Activated naive CD4-positive, alpha-beta T cell treated with anti-CD3 and anti-CD28 coated beads, Interleukin-2, amount 50 U/mL, for 16 hours (primary cell): ENCODE measurements at regions not wholly inside any gene's neighbourhood (a gene's known extent, or its start where the extent isn't known, plus 50 kb on each side); places are given as distances from the start of the nearest gene placed in this dataset.
"Not testable (repeated sequence)": the region's sequence is repeated elsewhere in the genome, so short reads cannot be mapped to it uniquely, and the experiment has no call there.

ENCODE experiments used
- DNase-seq: peaks from one replicate; pipeline ENCODE4 v3.0.0-alpha.2; 2020

DNA sequence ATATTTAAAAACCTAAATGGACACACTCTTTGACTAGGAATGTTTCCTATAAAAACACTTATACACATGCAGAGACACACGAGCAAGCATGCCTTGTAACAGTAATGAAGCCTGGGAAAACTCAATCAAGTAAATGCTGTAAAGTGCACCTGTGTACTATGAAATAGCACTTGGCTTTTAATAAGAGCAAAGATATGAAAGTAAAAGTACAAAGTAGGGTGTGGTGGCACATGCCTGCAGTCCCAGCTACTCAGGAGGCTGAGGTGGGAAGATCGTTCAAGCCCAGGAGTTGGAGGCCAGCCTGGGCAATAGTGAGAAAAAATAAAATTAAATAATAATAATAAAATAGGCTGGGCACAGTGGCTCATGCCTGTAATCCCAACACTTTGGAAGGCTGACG is 166.9 kb upstream of the GRK3 start:
- DNase-seq = no peak

DNA sequence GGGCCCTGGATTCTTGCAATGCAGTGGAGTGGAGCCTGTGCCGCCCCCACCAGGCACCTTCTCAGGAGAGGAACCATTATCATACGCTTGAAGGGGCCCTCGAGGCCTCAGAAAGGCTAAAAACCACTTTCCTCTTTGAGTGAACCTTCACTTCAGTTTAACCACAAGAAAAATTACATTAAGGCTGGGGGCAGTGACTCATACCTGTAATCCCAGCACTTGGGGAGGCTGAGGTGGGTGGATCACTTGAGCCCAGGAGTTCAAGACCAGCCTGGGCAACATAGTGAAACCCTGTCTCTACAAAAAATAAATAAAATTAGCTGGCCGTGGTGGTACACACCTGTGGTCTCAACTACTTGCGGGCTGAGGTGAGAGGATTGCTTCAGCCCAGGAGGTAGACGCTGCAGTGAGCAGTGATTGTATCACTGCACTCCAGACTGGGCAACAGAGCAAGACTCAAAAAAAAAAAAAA is 165.8 kb upstream of the GRK3 start:
- not testable (repeated sequence) for DNase-seq

- DNase-seq = no peak
Measured at GRCh38 chr22:25399649-25400151, 164.8 kb upstream of the GRK3 start.

DNA sequence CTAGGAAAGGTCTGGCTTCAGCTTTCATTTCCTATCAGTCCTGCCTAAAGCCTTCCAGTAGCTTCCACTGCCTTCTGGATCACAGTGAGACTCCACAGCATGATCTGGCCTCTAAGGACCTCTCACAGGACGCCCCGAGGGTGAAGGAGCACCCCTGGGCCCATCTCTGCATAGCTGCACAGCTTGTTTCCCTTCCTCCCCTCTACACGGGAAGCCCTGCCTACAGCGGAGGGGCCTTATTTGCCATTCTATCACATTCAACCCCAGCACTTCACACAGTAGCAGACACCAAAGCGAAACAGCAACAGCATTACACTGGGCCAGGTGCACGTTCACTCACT is 162.3 kb upstream of the GRK3 start:
- DNase-seq = no peak

DNA sequence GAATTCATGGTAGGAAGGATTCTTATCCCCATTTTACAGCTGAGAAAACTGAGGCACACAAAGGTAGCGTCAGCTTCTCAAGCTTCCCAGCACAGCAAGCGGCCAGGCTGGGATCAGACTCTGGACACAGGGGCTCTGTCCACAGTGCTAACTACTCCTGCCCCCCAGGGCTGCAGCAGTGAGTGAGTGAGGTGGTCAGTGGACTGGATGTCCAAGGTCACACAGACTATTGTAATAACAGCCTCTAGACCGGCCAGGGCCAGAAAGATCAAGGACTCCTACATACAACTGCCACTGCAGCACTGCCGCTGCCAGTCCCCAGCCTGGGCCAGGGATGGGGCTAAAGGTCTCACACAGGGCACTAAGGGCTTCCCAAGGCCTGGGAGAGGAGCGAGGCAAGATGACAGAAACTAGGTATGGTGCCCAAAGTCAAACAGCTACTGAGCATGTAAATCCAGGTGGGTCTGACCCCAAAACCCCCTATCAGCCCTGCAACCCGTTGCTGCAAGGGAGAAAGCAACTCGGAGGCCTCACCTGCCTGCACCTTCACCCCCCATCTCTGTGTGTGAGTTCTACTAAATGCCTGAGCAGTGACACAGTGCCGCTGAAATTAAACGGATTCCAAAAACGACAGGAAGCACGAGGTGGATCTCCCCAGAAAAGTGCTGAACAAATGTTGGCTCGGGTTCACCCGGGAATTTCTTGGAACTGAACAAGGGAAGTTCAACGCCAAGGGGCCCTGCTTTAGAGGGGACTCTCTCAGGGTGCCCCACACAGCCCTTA is 161.8 kb upstream of the GRK3 start:
- no peak for DNase-seq

GRCh38 chr22:25403284-25403810 is 161.1 kb upstream of the GRK3 start:
- DNase-seq = no peak

DNA sequence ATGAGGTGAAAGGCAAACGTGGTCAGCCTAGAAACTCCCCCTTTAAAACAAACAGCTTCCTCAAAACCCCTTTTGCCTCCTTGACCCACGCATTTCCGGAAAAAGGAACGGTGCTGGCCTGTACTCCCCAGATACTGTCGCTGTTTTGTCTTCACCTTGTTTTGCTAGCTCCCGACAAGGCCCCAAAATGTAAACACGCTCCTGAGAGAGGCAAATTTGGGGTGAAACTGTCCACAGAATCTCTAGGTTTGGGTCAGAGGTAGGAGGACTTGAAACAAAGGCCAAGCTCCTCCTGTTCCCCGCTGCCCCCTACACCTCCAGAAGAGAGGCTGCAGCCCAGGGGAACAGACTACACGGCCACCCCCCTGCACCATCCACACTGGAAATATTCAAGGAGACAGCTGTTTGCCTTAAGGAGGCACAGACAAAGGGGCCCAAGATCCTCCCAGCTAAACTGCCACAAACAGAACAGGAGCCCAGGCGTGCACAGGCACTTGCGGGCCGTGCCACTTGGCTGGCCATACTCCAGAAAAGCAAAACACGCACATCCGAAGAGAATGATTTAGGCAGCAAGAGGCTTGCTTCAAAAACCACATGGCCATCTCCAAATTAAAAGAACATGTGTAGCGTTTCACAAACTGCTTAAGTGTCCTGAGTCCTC is 160.5 kb upstream of the GRK3 start:
- no peak for DNase-seq

DNA sequence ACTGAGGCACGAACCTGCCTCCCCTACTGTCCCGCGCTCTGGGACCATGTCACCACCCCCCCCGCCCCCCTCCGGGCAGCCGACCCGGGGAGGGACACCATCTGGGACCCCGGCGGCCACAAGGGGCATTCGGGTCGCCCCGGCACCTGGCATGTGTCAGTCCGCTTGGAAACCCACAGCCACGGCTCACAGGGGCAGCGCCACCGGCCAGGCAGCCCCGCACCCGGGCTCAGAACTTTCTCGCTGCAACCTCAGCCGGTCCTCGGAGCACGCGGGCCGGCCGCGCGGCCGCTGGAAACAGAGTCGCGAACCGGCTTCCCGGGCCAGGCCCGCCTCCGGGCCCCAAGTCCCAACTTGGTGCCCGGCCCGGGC is 159.9 kb upstream of the GRK3 start:
- DNase-seq = no peak

DNA sequence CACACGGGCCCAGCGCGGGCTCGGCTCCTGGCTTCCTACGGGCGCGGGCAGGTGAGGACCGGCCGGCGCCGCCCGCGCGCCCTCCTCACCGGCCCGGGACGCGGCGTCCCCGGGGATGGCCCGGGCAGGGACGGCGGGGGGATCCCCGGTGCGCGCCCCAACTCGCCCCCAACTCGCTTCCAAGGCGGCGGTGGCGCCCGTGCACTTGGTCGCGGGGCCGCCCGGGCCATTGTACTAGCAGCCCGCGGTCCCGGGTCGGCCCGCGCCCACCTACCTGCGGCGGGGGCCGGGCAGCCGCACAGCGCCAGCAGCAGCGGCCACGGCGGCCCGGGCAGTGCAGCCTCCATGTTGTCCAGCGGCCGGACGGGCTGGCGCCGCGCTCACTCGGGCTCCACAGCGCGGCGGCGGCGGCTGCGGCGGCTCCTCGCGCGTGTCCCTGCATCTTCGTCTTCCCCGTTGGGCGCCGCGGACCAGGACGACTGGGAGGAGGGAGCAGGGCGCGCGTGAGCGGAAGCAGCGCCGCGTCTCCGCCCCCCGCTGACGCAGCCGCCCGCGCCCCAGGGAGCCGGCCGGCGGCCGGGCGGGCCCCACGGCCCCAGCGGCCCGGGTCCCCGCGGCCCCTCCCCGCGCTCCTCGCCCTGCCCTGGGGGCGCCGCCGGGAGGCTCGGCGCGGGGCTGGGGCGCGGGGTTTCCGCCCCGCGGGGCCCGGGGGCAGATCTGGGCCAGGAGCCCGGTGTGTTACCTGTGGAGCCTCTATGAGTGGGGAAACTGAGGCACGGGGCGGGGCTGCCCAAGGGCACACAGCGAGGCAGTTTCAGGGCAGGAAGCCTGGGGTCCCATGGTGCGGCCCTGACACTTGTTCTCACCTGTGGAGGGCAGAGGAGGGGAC is 159.3 kb upstream of the GRK3 start:
- DNase-seq = peak; percentile 68

- DNase-seq = no peak
Measured at GRCh38 chr22:25405841-25406509, 158.5 kb upstream of the GRK3 start.

GRCh38 chr22:25406510-25407210 is 157.8 kb upstream of the GRK3 start:
- DNase-seq = no peak

DNA sequence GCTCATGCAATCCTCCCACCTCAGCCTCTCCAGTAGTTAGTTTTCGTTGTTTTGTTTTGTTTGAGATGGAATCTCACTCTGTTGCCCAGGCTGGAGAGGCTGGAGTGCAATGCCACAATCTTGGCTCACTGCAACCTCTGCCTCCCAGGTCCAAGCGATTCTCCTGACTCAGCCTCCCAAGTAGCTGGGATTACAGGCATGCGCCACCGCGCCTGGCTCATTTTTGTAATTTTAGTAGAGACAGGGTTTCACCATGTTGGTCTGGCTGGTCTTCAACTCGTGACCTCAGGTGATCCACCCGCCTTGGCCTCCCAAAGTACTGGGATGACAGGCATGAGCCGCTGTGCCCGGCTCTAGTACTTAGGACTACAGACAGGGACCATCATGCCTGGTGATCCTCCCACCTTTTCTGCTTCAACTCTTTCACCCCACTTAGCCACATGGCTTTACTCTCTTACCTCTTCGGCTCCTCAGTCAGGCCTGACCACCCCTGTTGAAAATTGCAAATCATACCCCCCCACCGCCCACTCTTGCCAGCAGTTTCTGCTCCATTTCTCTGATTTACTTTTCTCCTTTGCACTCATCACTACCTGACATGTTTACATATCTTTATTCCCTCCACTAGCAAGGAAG is 157.1 kb upstream of the GRK3 start:
- no peak for DNase-seq

DNA sequence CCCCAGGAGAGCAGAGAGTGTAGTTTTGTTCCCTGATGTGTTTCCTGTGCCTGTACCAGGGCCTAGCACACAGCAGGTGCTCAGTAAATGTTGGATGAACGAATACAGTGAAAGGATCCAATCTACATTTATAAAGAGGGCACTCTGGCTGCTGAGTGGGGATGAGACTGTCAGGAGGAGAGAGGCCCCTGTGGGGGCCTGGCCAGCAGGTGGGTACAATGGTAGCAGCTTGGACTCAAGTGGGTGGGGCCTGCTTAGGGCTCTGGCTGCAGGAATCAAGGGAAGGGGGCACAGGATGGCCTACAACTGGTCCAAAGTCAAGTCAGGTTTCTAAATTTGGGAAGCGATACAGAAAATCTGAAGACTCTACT is 156.6 kb upstream of the GRK3 start:
- DNase-seq = no peak

GRCh38 chr22:25409240-25409639 is 155.2 kb upstream of the GRK3 start:
- no peak for DNase-seq

DNA sequence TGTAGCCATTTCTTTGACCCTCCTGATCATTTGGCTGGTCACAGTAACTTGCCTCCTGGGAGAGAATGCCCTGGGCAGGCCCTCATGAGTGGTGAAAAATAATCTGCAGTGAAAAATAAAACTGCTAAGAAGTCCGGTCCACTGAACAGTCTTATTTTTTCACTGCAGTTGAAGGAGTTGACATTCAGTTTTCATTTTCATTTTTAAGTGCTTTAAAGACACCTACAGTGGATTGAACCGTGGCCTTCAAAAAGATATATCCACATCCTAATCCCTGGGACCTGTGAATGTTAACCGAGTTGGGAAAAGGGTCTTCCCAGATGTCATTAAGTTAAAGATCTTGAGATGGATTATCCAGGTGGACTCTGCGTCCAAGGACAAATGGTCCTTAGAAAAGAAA is 153.6 kb upstream of the GRK3 start:
- no peak for DNase-seq

DNA sequence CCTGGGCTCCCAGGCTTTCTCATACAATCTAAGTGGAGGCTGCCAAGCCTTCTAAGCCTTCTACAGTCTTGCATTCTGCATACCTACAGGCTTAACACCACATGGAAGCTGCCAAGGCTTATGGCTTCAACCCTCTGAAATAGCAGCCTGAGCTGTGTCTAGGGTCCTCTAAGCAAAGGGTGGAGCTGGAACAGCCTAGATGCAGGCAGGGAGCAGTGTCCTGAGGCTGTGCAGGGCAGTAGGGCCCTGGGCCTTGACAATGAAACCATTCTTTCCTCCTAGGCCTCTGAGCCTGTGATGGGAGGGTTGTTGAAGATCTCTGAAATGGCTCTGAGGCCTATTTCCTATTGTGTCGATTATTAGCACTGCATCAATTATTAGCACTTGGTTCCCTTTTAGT is 150.9 kb upstream of the GRK3 start:
- no peak for DNase-seq

- not testable (repeated sequence) for DNase-seq
Measured at GRCh38 chr22:25415731-25416130, 148.7 kb upstream of the GRK3 start.

- not testable (repeated sequence) for DNase-seq
Measured at GRCh38 chr22:25417826-25418225, 146.6 kb upstream of the GRK3 start.

GRCh38 chr22:25419247-25420113 is 145.0 kb upstream of the GRK3 start:
- no peak for DNase-seq

DNA sequence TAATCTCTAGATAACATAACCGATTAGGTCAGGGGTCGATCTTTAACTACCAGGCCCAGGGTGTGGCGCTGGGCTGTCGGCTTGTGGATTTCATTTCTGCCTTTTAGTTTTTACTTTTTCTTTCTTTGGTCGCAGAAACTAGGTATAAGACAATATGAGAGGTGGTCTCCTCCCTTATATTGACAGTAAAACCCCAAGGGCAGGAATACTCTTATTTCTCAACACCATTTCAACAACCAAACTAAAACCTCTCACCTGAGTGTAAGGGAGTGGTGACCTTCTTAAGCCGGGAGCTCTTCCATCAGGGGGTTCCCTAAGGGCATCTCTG is 144.4 kb upstream of the GRK3 start:
- not testable (repeated sequence) for DNase-seq

DNA sequence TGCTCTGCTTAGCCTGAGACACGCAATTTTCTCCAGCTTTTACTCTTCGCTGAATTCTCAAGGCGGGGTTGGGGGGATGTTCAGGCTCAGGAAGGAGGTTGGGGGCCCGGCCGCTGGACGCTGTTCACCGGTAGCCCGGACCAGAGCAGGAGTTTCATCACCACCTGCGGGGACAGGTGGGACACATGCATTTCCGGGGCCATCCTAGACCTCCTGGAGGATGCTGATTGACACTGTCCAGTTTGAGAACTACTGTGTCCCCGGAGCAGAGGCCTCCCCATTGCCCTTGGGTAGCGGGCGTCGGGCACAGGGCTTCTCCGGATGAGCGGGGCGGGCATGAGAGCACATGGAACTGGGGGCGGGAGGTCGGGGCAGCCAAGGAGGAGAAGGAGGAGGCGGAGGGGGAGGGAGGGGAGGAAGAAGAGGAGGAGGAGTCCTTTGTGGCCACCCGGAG is 144.0 kb upstream of the GRK3 start:
- no peak for DNase-seq
